H9 (cell line): ENCODE measurements at regions not wholly inside any gene's neighbourhood (a gene's known extent, or its start where the extent isn't known, plus 50 kb on each side); places are given as distances from the start of the nearest gene placed in this dataset.

Experiments used
- DNase-seq: peaks from one replicate; pipeline ENCODE4 v3.0.0-alpha.2; 2017
- H2AFZ ChIP-seq: one replicate; pipeline ENCODE4 v1.6.1; 2013; ENCODE audit warnings: mild to moderate bottlenecking, low read length, control low read depth, moderate library complexity
- H2AK5ac ChIP-seq: 2 replicates; pipeline ENCODE4 v1.6.1; 2013; ENCODE audit warnings: low read length, control low read depth, mixed read lengths; ENCODE audit not compliant: insufficient read length
- H2BK120ac ChIP-seq: one replicate; pipeline ENCODE4 v1.6.1; 2013; ENCODE audit warnings: low read depth, mild to moderate bottlenecking, low read length, control low read depth, inconsistent platforms; ENCODE audit not compliant: poor library complexity, severe bottlenecking
- H2BK12ac ChIP-seq: 2 replicates; pipeline ENCODE4 v1.6.1; 2013; ENCODE audit warnings: low read length, control low read depth, mixed read lengths, low read depth; ENCODE audit not compliant: insufficient read length
- H2BK15ac ChIP-seq: 2 replicates; pipeline ENCODE4 v1.6.1; 2013; ENCODE audit warnings: low read depth, low read length, control low read depth
- H2BK20ac ChIP-seq: one replicate; pipeline ENCODE4 v1.6.1; 2013; ENCODE audit warnings: low read depth, mild to moderate bottlenecking, low read length, control low read depth, inconsistent platforms; ENCODE audit not compliant: poor library complexity, severe bottlenecking
- H2BK5ac ChIP-seq: 2 replicates; pipeline ENCODE4 v1.6.1; 2013; ENCODE audit warnings: low read length, control low read depth, mixed read lengths; ENCODE audit not compliant: insufficient read length
- H3K14ac ChIP-seq: 2 replicates; pipeline ENCODE4 v1.6.1; 2013; ENCODE audit warnings: low read length, control low read depth; ENCODE audit not compliant: insufficient read depth
- H3K18ac ChIP-seq: 2 replicates; pipeline ENCODE4 v1.6.1; 2013; ENCODE audit warnings: low read depth, mild to moderate bottlenecking, mixed read lengths, low read length, control low read depth; ENCODE audit not compliant: insufficient read length
- H3K23ac ChIP-seq: 2 replicates; pipeline ENCODE4 v1.6.1; 2013; ENCODE audit warnings: low read length, control low read depth, mixed read lengths, low read depth; ENCODE audit not compliant: insufficient read length
- H3K23me2 ChIP-seq: 2 replicates; pipeline ENCODE4 v1.6.1; 2013; ENCODE audit warnings: low read depth, mild to moderate bottlenecking, mixed read lengths, low read length, control low read depth; ENCODE audit not compliant: insufficient read length, poor library complexity, severe bottlenecking
- H3K27ac ChIP-seq: 2 replicates; pipeline ENCODE4 v1.5.1; 2013; ENCODE audit warnings: low read length, control low read depth, mixed read lengths, low read depth; ENCODE audit not compliant: insufficient read length
- H3K27me3 ChIP-seq: 2 replicates; pipeline ENCODE4 v1.6.1; 2013; ENCODE audit warnings: low read length, control low read depth, inconsistent platforms; ENCODE audit not compliant: insufficient read depth
- H3K4ac ChIP-seq: 2 replicates; pipeline ENCODE4 v1.6.1; 2013; ENCODE audit warnings: low read depth, mild to moderate bottlenecking, control low read depth, inconsistent platforms, low read length, moderate library complexity
- H3K4me1 ChIP-seq: 2 replicates; pipeline ENCODE4 v1.6.1; 2013; ENCODE audit warnings: low read length, control low read depth, inconsistent platforms; ENCODE audit not compliant: insufficient read depth
- H3K4me2 ChIP-seq: 2 replicates; pipeline ENCODE4 v1.6.1; 2013; ENCODE audit warnings: low read length, control low read depth, mixed read lengths; ENCODE audit not compliant: insufficient read length, insufficient read depth
- H3K56ac ChIP-seq: 2 replicates; pipeline ENCODE4 v1.6.1; 2013; ENCODE audit warnings: low read depth, mild to moderate bottlenecking, mixed read lengths, low read length, control low read depth; ENCODE audit not compliant: insufficient read length
- H3K79me1 ChIP-seq: 2 replicates; pipeline ENCODE4 v1.6.1; 2013; ENCODE audit warnings: low read depth, mild to moderate bottlenecking, moderate library complexity, low read length, control low read depth, inconsistent platforms; ENCODE audit not compliant: insufficient read depth, poor library complexity, severe bottlenecking
- H3K79me2 ChIP-seq: 2 replicates; pipeline ENCODE4 v1.6.1; 2013; ENCODE audit warnings: low read length, control low read depth, inconsistent platforms; ENCODE audit not compliant: insufficient read depth
- H3K9ac ChIP-seq: 2 replicates; pipeline ENCODE4 v1.6.1; 2013; ENCODE audit warnings: low read length, control low read depth, mixed read lengths; ENCODE audit not compliant: insufficient read length; ENCODE audit errors: extremely low read depth
- H3K9me3 ChIP-seq: one replicate; pipeline ENCODE4 v1.6.1; 2013; ENCODE audit warnings: low read depth, low read length, inconsistent platforms; ENCODE audit not compliant: control insufficient read depth
- H3T11ph ChIP-seq: one replicate; pipeline ENCODE4 v1.6.1; 2013; ENCODE audit warnings: mild to moderate bottlenecking, low read length, control low read depth, inconsistent platforms
- H4K20me1 ChIP-seq: one replicate; pipeline ENCODE4 v1.6.1; 2013; ENCODE audit not compliant: control insufficient read depth, insufficient read length, insufficient read depth
- H4K5ac ChIP-seq: 2 replicates; pipeline ENCODE4 v1.6.1; 2013; ENCODE audit warnings: low read depth, mild to moderate bottlenecking, mixed read lengths, low read length, control low read depth; ENCODE audit not compliant: insufficient read length
- H4K8ac ChIP-seq: replicated peaks from 2 replicates; pipeline ENCODE4 v1.6.1; 2013; ENCODE audit warnings: low read length, control low read depth, mixed read lengths, low read depth; ENCODE audit not compliant: insufficient read length
- H4K91ac ChIP-seq: 2 replicates; pipeline ENCODE4 v1.6.1; 2013; ENCODE audit warnings: low read depth, mild to moderate bottlenecking, moderate library complexity, mixed read lengths, low read length, control low read depth; ENCODE audit not compliant: insufficient read length
- H3K27ac Mint-ChIP-seq, 3 experiments: 2 replicates in 2 of 3; 3 replicates in 1 of 3; pipeline ENCODE4 v1.8.0; 2020 to 2021; ENCODE audit warnings: mixed read lengths in 3 of 3, mild to moderate bottlenecking in 1 of 3, moderate library complexity in 1 of 3
- H3K27me3 Mint-ChIP-seq: 2 replicates; pipeline ENCODE4 v1.8.0; 2021; ENCODE audit warnings: low read depth, mild to moderate bottlenecking, moderate library complexity, mixed read lengths
- H3K36me3 Mint-ChIP-seq, 3 experiments: 2 replicates in 2 of 3; 3 replicates in 1 of 3; pipeline ENCODE4 v1.8.0; 2020 to 2021; ENCODE audit warnings: low read depth in 3 of 3, mixed read lengths in 3 of 3; ENCODE audit not compliant: insufficient read depth in 1 of 3
- H3K4me1 Mint-ChIP-seq, 2 experiments: 2 replicates each; pipeline ENCODE4 v1.8.0; 2020; ENCODE audit warnings: mixed read lengths in 2 of 2
- H3K4me3 Mint-ChIP-seq, 2 experiments: 2 replicates in 1 of 2; 3 replicates in 1 of 2; pipeline ENCODE4 v1.8.0; 2020 to 2021; ENCODE audit warnings: mild to moderate bottlenecking in 2 of 2, mixed read lengths in 2 of 2, moderate library complexity in 1 of 2
- H3K9me3 Mint-ChIP-seq, 2 experiments: 2 replicates in 1 of 2; 3 replicates in 1 of 2; pipeline ENCODE4 v1.8.0; 2020; ENCODE audit warnings: mild to moderate bottlenecking in 2 of 2, mixed read lengths in 2 of 2, moderate library complexity in 1 of 2
- CTCF ChIP-seq: fragments of 200-600 bp; sonication (generic); conservative IDR thresholded peaks from 3 replicates; pipeline ENCODE4 v1.8.0; 2021; ENCODE audit warnings: antibody characterized with exemption, mild to moderate bottlenecking

DNA sequence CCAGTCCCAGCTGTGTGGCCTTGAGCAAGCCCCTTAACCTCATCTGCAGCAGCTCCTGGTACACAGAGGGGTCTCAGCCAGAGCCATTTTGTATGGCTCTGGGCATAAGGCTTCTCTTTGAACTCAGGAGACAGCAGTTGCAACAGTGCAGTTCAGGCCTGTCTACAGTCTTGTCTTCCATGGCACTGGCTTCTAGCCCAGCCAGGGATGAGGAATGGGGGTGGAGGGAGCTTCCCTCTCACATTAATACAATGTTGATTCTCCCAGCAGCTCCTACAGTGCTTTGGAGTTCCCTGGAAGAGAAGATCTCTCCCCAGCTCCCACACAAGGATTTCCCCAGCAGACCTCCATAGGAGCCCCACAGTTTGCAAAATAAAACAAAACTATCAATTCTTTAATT is 350.2 kb downstream of the BUD13 start:
- Histone ChIP-seq H3K27me3 (no peaks in the 10 kb centered on the region), H3K56ac (no peak overlapping the region), H4K20me1 (no peaks in the 10 kb centered on the region), H3K9ac (no peak overlapping the region), H2BK20ac (no peak overlapping the region), H3K79me1 (no peaks in the 10 kb centered on the region), H3K9me3 (no peaks in the 10 kb centered on the region), H3K79me2 (no peaks in the 10 kb centered on the region), H3K18ac (no peak overlapping the region), H2BK120ac (no peak overlapping the region), H3K23ac (no peak overlapping the region), H3K4me2 (no peak overlapping the region), H3K14ac (no peak overlapping the region), H3K4me1 (peaks cover 13% of the 10 kb centered on the region; the same call in 1 of the 2 replicates), H3K27ac (no peak overlapping the region), H3K23me2 (no peaks in the 10 kb centered on the region), H4K91ac (no peak overlapping the region), H3T11ph (no peak overlapping the region), H4K5ac (no peak overlapping the region), H2BK15ac (no peak overlapping the region), H2AK5ac (no peak overlapping the region), H3K4ac (no peak overlapping the region), H2BK12ac (no peak overlapping the region), H4K8ac (no peak overlapping the region), H2BK5ac (no peak overlapping the region), H2AFZ (no peak overlapping the region)
- DNase-seq: no peak
- peaks cover 8 to 10% (median 9%) of the 10 kb centered on the region in 3 experiments for H3K36me3 Mint-ChIP-seq
- peaks cover 29 to 36% of the 10 kb centered on the region in 2 experiments for H3K4me1 Mint-ChIP-seq
- no peak overlapping the region for H3K27ac Mint-ChIP-seq
- H3K9me3 Mint-ChIP-seq: peaks cover 7 to 8% of the 10 kb centered on the region in 2 experiments
- H3K27me3 Mint-ChIP-seq: no peaks in the 10 kb centered on the region; the same call in 1 of the 2 replicates
- no peak for TF ChIP-seq CTCF
- no peak overlapping the region for H3K4me3 Mint-ChIP-seq
